HepG2 (cell line): ENCODE measurements at regions not wholly inside any gene's neighbourhood (a gene's known extent, or its start where the extent isn't known, plus 50 kb on each side); places are given as distances from the start of the nearest gene placed in this dataset.

Experiments used
- ATAC-seq: fragments of 200-7000 bp; cut with Tn5 transposase; 3 replicates; pipeline ENCODE4 v1.9.1; 2020; ENCODE audit warnings: mild to moderate bottlenecking, moderate library complexity
- BruUV-seq: library from RNA; stranded (reverse); fragments of 400-500 nt; replicated peaks from 2 replicates; lab custom pipeline; 2021; lab: Mats Ljungman, UMichigan
- CTCF ChIA-PET: fragments of 300-600 bp; formaldehyde crosslinking; extraction: SDS; loops from one replicate; lab custom pipeline; 2021; ENCODE audit warnings: low total read pairs, inconsistent platforms, low intra/inter-chr PET ratio; lab: Yijun Ruan, JAX
- POLR2A ChIA-PET: fragments of 350-600 bp; sonication (Branson Sonifier 250); formaldehyde crosslinking; loops from one replicate; lab custom pipeline; 2020; ENCODE audit warnings: antibody characterized with exemption, inconsistent platforms; lab: Yijun Ruan, JAX
- DNase-seq: peaks from one replicate; pipeline ENCODE4 v3.0.0-alpha.2; 2015; ENCODE audit warnings: low spot score
- FAIRE-seq: peaks from 3 replicates; lab custom pipeline; 2011; peaks lifted over from hg19 to GRCh38; lab: Jason Lieb, UNC
- H2AFZ ChIP-seq: one replicate; pipeline ENCODE4 v1.6.1; 2011; ENCODE audit warnings: low read length, inconsistent platforms
- H3K27ac ChIP-seq: fragments of 300-600 bp; 3 replicates; pipeline ENCODE4 v1.8.0; 2011; ENCODE audit warnings: mixed run types, mild to moderate bottlenecking, mixed read lengths, low read length, inconsistent platforms; ENCODE audit not compliant: insufficient read depth; ENCODE audit errors: extremely low read length
- H3K27me3 ChIP-seq, 2 experiments: fragments of 200-600 bp in 1 of 2; 2 replicates in 1 of 2; 3 replicates in 1 of 2; pipeline versions ENCODE4 v1.6.0 to v1.8.0; 2011; ENCODE audit warnings: low read length in 2 of 2, mild to moderate bottlenecking in 2 of 2, moderate library complexity in 2 of 2, inconsistent platforms in 1 of 2; ENCODE audit not compliant: insufficient read depth in 2 of 2, control insufficient read depth in 1 of 2
- H3K36me3 ChIP-seq, 2 experiments: fragments of 200-600 bp in 1 of 2; replicated peaks in 1 of 2; 2 replicates in 1 of 2; 3 replicates in 1 of 2; pipeline versions ENCODE4 v1.5.1 to v1.8.0; 2011; ENCODE audit warnings: low read length in 2 of 2, inconsistent platforms in 1 of 2; ENCODE audit not compliant: insufficient read depth in 2 of 2, control insufficient read depth in 1 of 2
- H3K4me1 ChIP-seq: 2 replicates; pipeline ENCODE4 v1.5.1; 2012; ENCODE audit warnings: low read length, inconsistent platforms; ENCODE audit not compliant: insufficient read depth
- H3K4me2 ChIP-seq: 2 replicates; pipeline ENCODE4 v1.6.0; 2011; ENCODE audit warnings: low read depth, low read length, inconsistent platforms
- H3K4me3 ChIP-seq, 3 experiments: fragments of 200-600 bp in 1 of 3; sonication (generic), shearing (Covaris generic) in 1 of 3; replicated peaks in 1 of 3; 2 replicates each; pipeline ENCODE4 v1.5.1; 2011 to 2016; ENCODE audit warnings: low read length in 3 of 3, inconsistent platforms in 2 of 3, low read depth in 2 of 3, mild to moderate bottlenecking in 2 of 3, control low read depth in 1 of 3, mixed read lengths in 1 of 3; ENCODE audit not compliant: insufficient read depth in 1 of 3
- H3K79me2 ChIP-seq: one replicate; pipeline ENCODE4 v1.6.1; 2011; ENCODE audit warnings: low read length, inconsistent platforms; ENCODE audit not compliant: insufficient read depth
- H3K9ac ChIP-seq: 2 replicates; pipeline ENCODE4 v1.6.0; 2011; ENCODE audit warnings: mild to moderate bottlenecking, low read depth, low read length, inconsistent platforms; ENCODE audit not compliant: insufficient read depth
- H3K9me3 ChIP-seq: 2 replicates; pipeline ENCODE4 v1.5.1; 2012; ENCODE audit warnings: mild to moderate bottlenecking, low read length
- H4K20me1 ChIP-seq: 2 replicates; pipeline ENCODE4 v1.6.0; 2011; ENCODE audit warnings: inconsistent platforms, mild to moderate bottlenecking, low read length, moderate library complexity; ENCODE audit not compliant: insufficient read depth
- ERF ChIP-seq: IDR thresholded peaks from 2 replicates; pipeline ENCODE4 v1.6.1; 2018; ENCODE audit warnings: missing biosample characterization, missing genetic modification reagents
- GPBP1L1 ChIP-seq: sonication (generic); formaldehyde crosslinking; IDR thresholded peaks from 2 replicates; pipeline ENCODE4 v1.5.0; 2020; ENCODE audit warnings: mild to moderate bottlenecking, missing genetic modification reagents
- MXD3 ChIP-seq: IDR thresholded peaks from 2 replicates; pipeline ENCODE4 v1.6.1; 2016; ENCODE audit warnings: mild to moderate bottlenecking, missing biosample characterization, missing genetic modification reagents
- MXD4 ChIP-seq: IDR thresholded peaks from 2 replicates; pipeline ENCODE4 v1.6.1; 2016; ENCODE audit warnings: mild to moderate bottlenecking, missing biosample characterization, missing genetic modification reagents
- NFE2 ChIP-seq: sonication (generic); formaldehyde crosslinking; IDR thresholded peaks from 2 replicates; pipeline ENCODE4 v1.4.0; 2020; ENCODE audit warnings: missing genetic modification reagents
- PRPF4 ChIP-seq: fragments of 200-400 bp; formaldehyde crosslinking; IDR thresholded peaks from 2 replicates; pipeline ENCODE4 v1.6.1; 2016; ENCODE audit warnings: low read length, low read depth; ENCODE audit not compliant: poor library complexity, severe bottlenecking
- RFXAP ChIP-seq: sonication (generic); formaldehyde crosslinking; IDR thresholded peaks from 2 replicates; pipeline ENCODE4 v1.4.0; 2020; ENCODE audit warnings: missing genetic modification reagents, borderline replicate concordance
- SMAD3 ChIP-seq: sonication (generic); formaldehyde crosslinking; IDR thresholded peaks from 2 replicates; pipeline ENCODE4 v1.4.0; 2020; ENCODE audit warnings: missing genetic modification reagents
- TP53 ChIP-seq: sonication (generic); formaldehyde crosslinking; conservative IDR thresholded peaks from 2 replicates; pipeline ENCODE4 v1.4.0; 2020; ENCODE audit warnings: missing genetic modification reagents
- ZBTB2 ChIP-seq: sonication (generic); formaldehyde crosslinking; IDR thresholded peaks from 2 replicates; pipeline ENCODE4 v1.8.0; 2022; ENCODE audit warnings: low read depth, missing genetic modification reagents
- ZBTB25 ChIP-seq: IDR thresholded peaks from 2 replicates; pipeline ENCODE4 v1.6.1; 2018; ENCODE audit warnings: missing genetic modification reagents
- ZFYVE20 ChIP-seq: sonication (generic); formaldehyde crosslinking; IDR thresholded peaks from 2 replicates; pipeline ENCODE4 v1.8.0; 2023; ENCODE audit warnings: low read depth, mild to moderate bottlenecking, moderate library complexity, missing genetic modification reagents, borderline replicate concordance
- ZKSCAN8 ChIP-seq: IDR thresholded peaks from 2 replicates; pipeline ENCODE4 v1.6.1; 2016; ENCODE audit warnings: borderline replicate concordance, missing genetic modification reagents, missing compliant biosample characterization
- ZMYM4 ChIP-seq: sonication (generic); formaldehyde crosslinking; IDR thresholded peaks from 2 replicates; pipeline ENCODE4 v1.8.1; 2023; ENCODE audit warnings: mild to moderate bottlenecking, missing genetic modification reagents
- ZNF543 ChIP-seq: sonication (generic); formaldehyde crosslinking; IDR thresholded peaks from 2 replicates; pipeline ENCODE4 v1.4.0; 2020; ENCODE audit warnings: mild to moderate bottlenecking, missing genetic modification reagents
- ZNF577 ChIP-seq: sonication (generic); formaldehyde crosslinking; IDR thresholded peaks from 2 replicates; pipeline ENCODE4 v1.4.0; 2020; ENCODE audit warnings: mild to moderate bottlenecking, low read depth, missing genetic modification reagents, borderline replicate concordance
- in situ Hi-C: cut with HindIII; loops from 2 replicates; pipeline ENCODE4 v1.10.0; 2017; ENCODE audit warnings: low pct_unique_long_range_greater_than_20kb; ENCODE audit not compliant: extremely low pct_ligation_motif_present
- intact Hi-C: fragments of 100-400 bp; cut with micrococcal nuclease; formaldehyde crosslinking; loops from one replicate; pipeline ENCODE4 v1.10.0; 2022; ENCODE audit not compliant: unreplicated experiment
- TF ChIP-seq, protein P1 (sequence below): sonication (generic); formaldehyde crosslinking; IDR thresholded peaks from 2 replicates; pipeline ENCODE4 v1.4.0; 2020; ENCODE audit warnings: missing genetic modification reagents

- no peak for FAIRE-seq
- POLR2A ChIA-PET = no interaction called here
- TF ChIP-seq SMAD3 = no peak
- no peak for TF ChIP-seq NFE2 (CRISPR knock-in tag)
- TF ChIP-seq MXD4 (CRISPR knock-in tag) = no peak
- no peak for TF ChIP-seq RFXAP (CRISPR knock-in tag)
- TF ChIP-seq ZMYM4 (CRISPR knock-in tag) = no peak
- no peak for TF ChIP-seq ERF
- TF ChIP-seq ZBTB2 = no peak
- no peak for TF ChIP-seq ZKSCAN8 (CRISPR knock-in tag)
- TF ChIP-seq, protein P1, sequence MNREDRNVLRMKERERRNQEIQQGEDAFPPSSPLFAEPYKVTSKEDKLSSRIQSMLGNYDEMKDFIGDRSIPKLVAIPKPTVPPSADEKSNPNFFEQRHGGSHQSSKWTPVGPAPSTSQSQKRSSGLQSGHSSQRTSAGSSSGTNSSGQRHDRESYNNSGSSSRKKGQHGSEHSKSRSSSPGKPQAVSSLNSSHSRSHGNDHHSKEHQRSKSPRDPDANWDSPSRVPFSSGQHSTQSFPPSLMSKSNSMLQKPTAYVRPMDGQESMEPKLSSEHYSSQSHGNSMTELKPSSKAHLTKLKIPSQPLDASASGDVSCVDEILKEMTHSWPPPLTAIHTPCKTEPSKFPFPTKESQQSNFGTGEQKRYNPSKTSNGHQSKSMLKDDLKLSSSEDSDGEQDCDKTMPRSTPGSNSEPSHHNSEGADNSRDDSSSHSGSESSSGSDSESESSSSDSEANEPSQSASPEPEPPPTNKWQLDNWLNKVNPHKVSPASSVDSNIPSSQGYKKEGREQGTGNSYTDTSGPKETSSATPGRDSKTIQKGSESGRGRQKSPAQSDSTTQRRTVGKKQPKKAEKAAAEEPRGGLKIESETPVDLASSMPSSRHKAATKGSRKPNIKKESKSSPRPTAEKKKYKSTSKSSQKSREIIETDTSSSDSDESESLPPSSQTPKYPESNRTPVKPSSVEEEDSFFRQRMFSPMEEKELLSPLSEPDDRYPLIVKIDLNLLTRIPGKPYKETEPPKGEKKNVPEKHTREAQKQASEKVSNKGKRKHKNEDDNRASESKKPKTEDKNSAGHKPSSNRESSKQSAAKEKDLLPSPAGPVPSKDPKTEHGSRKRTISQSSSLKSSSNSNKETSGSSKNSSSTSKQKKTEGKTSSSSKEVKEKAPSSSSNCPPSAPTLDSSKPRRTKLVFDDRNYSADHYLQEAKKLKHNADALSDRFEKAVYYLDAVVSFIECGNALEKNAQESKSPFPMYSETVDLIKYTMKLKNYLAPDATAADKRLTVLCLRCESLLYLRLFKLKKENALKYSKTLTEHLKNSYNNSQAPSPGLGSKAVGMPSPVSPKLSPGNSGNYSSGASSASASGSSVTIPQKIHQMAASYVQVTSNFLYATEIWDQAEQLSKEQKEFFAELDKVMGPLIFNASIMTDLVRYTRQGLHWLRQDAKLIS (CRISPR knock-in tag) = no peak
- TF ChIP-seq ZNF577 (CRISPR knock-in tag) = no peak
- TF ChIP-seq ZFYVE20 (CRISPR knock-in tag) = no peak
- TF ChIP-seq TP53 (CRISPR knock-in tag) = no peak
- no peak for TF ChIP-seq PRPF4
- no peak for TF ChIP-seq ZBTB25 (CRISPR knock-in tag)
- no peak for TF ChIP-seq GPBP1L1
- TF ChIP-seq MXD3 (CRISPR knock-in tag) = no peak
- TF ChIP-seq ZNF543 = no peak
Observed at GRCh38 chrX:43141885-43142284, 363.9 kb upstream of the PPP1R2C start.

More at GRCh38 chrX:43141885-43142284, 363.9 kb upstream of the PPP1R2C start:
- no peaks in the 10 kb centered on the region for H3K27me3 ChIP-seq
- in situ Hi-C loops (no loop called here), intact Hi-C loops (no loop called here)
- H4K20me1 ChIP-seq = no peaks in the 10 kb centered on the region
- no peak overlapping the region for H3K27ac ChIP-seq
- no peaks in the 10 kb centered on the region for H3K79me2 ChIP-seq
- H3K4me1 ChIP-seq = no peaks in the 10 kb centered on the region
- no peak overlapping the region for H3K9ac ChIP-seq
- H3K4me3 ChIP-seq = no peak overlapping the region
- ATAC-seq (no peak), DNase-seq (no peak)
- BruUV-seq = no TSS peak
- H3K9me3 ChIP-seq = no peaks in the 10 kb centered on the region
- no peaks in the 10 kb centered on the region for H3K36me3 ChIP-seq
- no peak overlapping the region for H2AFZ ChIP-seq
- CTCF ChIA-PET = no interaction called here
- H3K4me2 ChIP-seq = no peak overlapping the region
